GM21717 (cell line): ENCODE measurements at regions not wholly inside any gene's neighbourhood (a gene's known extent, or its start where the extent isn't known, plus 50 kb on each side); places are given as distances from the start of the nearest gene placed in this dataset.

Source experiments
- ATAC-seq: cut with Tn5 transposase; IDR thresholded peaks from one replicate; pipeline ENCODE4 v1.9.1; 2021; ENCODE audit warnings: mild to moderate bottlenecking, moderate library complexity; ENCODE audit not compliant: unreplicated experiment

GRCh38 chr2:35063836-35064235 lies 1291.7 kb upstream of the CRIM1 start:
- no peak for ATAC-seq

GRCh38 chr2:35035883-35036282 lies 1319.7 kb upstream of the CRIM1 start:
- ATAC-seq, result no peak

GRCh38 chr2:35033748-35034147 lies 1321.8 kb upstream of the CRIM1 start:
- ATAC-seq, result no peak

GRCh38 chr2:35023545-35023944 lies 1332.0 kb upstream of the CRIM1 start:
- no peak for ATAC-seq

- ATAC-seq, result no peak
These were observed 1355.1 kb upstream of the CRIM1 start for GRCh38 chr2:35000453-35000852.

DNA sequence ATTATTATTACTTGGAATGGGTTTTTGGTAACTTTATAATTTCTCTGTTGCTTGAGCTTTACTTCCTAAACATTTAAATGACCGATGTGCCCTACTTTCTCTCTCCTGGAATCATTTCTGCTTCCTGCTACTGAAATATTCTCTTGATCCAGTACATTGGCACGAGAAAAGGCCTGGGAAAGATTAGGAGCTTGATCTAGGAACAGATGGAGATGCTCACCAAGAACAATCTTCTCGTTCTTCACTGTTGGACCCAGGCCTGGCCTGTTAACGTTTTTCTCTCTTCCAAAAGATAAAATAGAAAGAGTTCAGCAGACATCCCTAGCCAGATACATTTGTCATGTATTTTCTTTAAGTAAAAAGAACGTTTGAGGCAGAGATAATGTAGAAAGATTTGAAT lies 1356.8 kb upstream of the CRIM1 start:
- ATAC-seq, result no peak

DNA sequence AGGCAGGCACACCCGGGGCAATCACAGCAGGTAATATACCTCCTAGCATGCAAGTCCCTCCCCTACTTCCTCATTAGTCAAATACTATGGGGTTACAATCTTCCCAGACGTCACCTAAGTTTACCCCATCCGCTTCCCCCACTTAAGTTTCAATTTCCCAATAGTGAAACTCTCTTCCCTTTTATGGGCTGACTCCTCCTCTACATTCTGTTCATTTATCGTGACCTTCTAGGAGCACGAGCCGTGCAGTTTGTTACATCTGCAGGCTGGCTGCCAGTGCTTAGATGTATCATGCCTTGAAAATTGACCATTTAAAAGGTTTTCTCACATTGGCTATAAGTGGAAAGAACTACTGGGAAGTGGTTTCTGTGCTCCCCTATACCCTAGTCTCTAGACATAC lies 1357.8 kb upstream of the CRIM1 start:
- no peak for ATAC-seq

DNA sequence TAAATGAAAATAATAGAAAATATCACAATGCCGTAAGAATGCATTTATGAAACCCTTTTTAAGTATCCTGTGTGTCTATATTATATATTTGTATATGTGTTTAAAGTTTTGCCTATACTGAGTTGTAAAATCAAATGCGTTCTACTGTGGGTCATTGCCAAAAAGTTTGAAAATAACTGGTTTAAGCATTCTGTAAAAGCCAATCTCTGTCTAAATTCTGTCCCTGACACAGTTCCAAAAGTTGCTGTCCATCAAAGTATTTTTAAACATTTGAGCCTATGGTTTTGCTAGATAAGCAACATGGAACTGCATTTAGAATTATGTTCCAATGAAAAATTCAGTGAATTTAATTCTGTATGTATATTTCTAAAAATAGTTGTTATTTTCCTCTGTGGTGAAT lies 1360.4 kb upstream of the CRIM1 start:
- ATAC-seq, result no peak

- no peak for ATAC-seq
These were observed 1363.9 kb upstream of the CRIM1 start for GRCh38 chr2:34991508-34992274.

GRCh38 chr2:34985474-34985873 lies 1370.1 kb upstream of the CRIM1 start:
- ATAC-seq, result no peak

GRCh38 chr2:34980689-34981088 lies 1374.9 kb upstream of the CRIM1 start:
- no peak for ATAC-seq

GRCh38 chr2:34979148-34979547 lies 1376.4 kb upstream of the CRIM1 start:
- no peak for ATAC-seq

DNA sequence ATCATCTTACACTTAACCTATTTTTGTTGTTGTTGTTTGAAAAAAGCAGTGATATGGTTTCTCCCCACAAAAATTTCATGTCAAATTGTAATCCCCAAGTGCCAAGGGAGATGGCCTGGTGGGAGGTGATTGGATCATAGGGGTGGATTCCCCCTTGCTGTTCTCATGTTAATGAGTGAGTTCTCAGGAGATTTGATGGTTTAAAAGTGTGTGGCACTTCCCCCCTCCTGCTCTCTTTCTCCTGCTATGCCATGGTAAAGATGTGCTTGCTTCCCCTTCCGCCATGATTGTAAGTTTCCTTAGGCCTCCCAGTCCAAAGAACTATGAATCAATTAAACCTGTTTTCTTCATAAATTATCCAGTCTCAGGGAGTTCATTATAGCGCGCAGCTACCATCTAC lies 1362.7 kb upstream of the FAM98A start:
- ATAC-seq, result no peak

DNA sequence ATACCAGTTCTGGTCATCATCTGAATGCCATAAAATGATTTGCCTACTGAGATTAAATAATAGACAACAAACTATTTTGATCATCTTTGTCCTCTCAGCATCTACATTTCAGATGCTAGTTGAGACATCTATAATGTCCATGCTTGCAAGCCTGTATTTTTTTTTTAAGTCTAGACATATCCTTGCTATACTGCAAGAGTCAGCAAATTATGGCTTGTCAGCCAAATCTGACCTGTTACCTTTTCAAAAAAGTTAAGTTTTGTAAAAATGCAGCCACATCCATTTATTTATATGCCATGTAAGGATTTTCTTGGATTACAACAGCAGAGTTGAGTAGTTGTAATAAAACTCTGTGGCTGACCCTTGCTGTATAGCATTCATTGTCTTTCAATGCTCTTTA lies 1355.7 kb upstream of the FAM98A start:
- ATAC-seq, result no peak

GRCh38 chr2:34950797-34951196 lies 1351.7 kb upstream of the FAM98A start:
- ATAC-seq, result no peak

DNA sequence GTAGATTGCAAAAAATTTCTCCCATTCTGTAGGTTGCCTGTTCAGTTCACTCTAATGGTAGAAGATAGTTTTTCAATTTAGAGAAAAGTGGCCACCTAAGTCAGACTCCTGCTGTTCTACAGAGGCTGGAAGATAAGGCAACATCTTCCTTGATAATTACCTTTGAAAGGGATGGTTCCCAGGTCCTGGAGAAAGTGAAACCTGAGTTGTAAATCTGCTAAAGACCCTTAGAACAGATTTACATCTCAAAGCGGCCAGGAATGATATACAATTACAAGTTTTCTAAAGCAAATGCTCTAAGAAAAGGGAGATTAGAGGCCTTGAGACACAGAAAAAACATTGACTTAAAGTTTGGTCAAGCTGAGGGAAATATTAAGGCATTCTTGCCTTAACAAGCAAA lies 1350.2 kb upstream of the FAM98A start:
- no peak for ATAC-seq

DNA sequence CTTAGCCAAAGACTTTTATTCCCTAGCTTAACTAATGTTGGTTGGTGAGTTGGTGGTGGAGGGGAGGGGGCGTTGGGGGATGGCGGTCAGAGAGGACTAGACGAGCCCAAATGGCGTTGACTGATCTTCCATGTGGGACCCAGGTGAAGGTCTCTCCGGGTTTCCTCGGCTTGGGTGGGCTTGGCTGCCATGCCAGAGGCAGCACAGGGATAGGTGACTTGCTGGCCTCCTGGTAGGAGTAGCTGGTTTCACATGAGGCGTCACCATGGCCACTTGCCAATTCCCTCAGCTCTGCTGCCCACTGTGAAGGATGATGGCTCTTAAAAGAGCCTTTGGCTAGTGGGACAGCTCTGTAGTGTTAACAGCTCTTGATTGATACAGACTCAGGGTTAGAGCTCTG lies 1337.0 kb upstream of the FAM98A start:
- ATAC-seq, result no peak

- ATAC-seq, result peak; percentile 99
These were observed 1313.0 kb upstream of the FAM98A start for GRCh38 chr2:34912084-34912483.

DNA sequence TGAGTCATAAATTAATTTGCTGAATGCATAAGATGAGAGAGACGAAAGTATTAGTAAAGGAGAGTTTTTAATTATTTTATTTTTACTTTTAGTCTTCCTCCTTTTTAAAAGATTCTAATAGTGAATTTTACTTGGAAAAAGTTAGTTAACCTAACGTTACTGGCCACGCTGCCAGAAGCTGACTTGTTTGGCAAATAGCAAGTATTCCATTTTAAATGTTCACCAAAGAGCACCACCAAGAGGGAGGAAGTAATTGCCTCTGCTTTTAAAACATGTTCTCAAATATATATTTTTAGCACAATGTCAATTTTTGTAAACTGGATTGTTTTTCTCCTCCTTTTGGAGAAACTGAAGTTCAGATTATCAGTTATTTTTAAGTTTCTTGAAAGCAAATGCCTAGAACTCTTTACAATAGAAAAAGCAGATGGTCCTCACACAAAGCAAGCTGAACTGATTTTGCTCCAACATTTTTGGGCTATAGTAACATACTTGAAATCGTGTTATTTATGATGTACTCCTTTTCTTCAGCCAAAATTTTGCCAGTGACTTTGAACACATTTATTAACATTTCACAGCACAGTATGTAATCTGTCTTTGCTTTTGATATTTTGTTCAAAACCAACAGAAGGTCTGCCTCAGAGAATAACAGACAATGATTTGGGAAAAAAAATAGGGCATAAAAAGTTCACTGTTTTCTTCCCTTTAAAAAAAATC lies 1311.0 kb upstream of the FAM98A start:
- ATAC-seq, result no peak

DNA sequence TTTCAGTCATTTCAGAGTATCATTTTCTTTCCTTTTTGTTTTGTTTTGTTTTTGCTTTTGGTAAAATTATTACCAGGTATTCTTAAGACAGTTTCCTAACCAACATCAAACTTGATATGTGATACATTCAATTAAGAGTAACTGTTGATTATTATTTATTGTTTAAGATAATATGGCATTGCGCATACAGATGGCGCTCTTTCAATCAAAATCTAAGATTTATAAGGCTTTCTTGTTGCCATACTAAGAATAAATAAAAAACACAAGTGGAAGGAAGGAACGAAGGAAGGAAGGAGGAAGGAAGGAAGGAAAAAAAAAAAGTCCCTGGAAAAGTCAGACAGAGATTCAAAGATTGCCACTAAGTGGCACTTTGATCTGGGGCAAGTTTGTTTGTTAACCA lies 1308.7 kb upstream of the FAM98A start:
- ATAC-seq, result no peak

DNA sequence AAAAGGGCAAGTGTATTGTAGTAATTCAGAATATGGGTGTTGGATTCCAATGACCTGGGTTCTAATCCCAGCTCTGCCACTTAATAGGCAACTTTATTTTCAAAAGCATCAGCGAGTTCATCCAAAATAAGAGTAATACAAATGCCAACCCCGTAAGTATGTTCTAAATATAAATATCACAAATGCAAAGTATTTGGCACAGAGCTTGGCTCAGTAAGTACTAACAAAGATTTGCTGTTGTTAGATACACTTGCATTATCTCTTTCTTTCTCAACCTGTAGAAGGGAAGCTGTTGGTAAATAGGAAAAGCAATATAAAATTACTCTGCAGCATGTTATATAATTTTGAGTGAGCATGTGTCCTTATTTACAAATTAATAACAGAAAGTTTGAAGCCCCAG lies 1302.6 kb upstream of the FAM98A start:
- ATAC-seq, result no peak

DNA sequence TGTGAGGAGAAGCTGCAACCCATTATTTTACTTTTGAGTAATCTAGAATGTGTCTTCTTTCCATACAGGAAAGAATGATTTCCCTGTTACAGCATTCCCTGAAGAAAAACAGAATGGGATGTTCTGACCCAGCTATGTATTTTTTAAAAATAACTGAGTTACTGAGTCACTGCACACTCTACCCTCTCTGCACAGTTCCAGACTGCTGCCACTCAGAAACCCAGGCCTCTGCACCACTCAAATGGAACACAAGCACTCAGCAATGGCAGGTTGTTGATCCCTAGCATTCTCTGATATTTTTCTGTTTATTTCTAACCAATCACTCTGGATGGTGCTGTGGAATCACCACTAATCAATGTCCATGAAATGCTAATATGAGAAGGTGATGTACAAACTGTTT lies 1300.0 kb upstream of the FAM98A start:
- ATAC-seq, result no peak

GRCh38 chr2:34892766-34893165 lies 1293.7 kb upstream of the FAM98A start:
- ATAC-seq, result no peak
